Heart left ventricle (tissue), 13 donors: ENCODE measurements at regions not wholly inside any gene's neighbourhood (a gene's known extent, or its start where the extent isn't known, plus 50 kb on each side); places are given as distances from the start of the nearest gene placed in this dataset.

Experiments used
- POLR2A ChIP-seq, 2 donors: fragments of 450-650 bp; IDR thresholded peaks; one replicate each; pipeline ENCODE4 v1.6.1; 2017; ENCODE audit warnings: antibody characterized with exemption in 2 of 2, mild to moderate bottlenecking in 2 of 2, moderate library complexity in 2 of 2
- TF ChIP-seq, protein P1 (sequence below), 12 donors: fragments of 200-600 bp; sonication (generic) in 4 of 12; IDR thresholded peaks; one replicate each; pipeline versions ENCODE4 v1.5.0 to v1.8.0; 2018 to 2022; ENCODE audit warnings: antibody characterized with exemption in 12 of 12, mild to moderate bottlenecking in 5 of 12
- donor health status: ischemic (EF 13 %, LVEDD 7.1; RV severe dilation, severe dysfunction).
- donor health status: DM: no; HTN: yes; CAD: no.
- donor health status: DM: no; HTN: no; CAD: no.
- donor health status: ischemic (EF 25% LVEDD 6.9; RV normal size, moderate dysfunction).
- donor health status: ischemic (EF 25% LVEDD 5.7; RV mildly dilated, moderate dysfunction).
- donor health status: ischemic (EF 35%, LVEDD 5.7; RV mildly dilated, moderate dysfunction).
- donor health status: nonischemic (EF 11% LVEDD 7.7; RV severe dilation, severe dysfunction).
- donor health status: DM: yes; HTN: yes; CAD: no.
- donor health status: PGD.
- donor health status: ischemic (EF 29% LVEDD 5.4; RV normal size, mild dysfunction).
- donor health status: nonischemic (EF 23%, LVEDD 6.1; RV moderate dilation, normal function).

GRCh38 chr1:22261580-22261979, 118.7 kb upstream of the WNT4 start:
- TF ChIP-seq, protein P1, sequence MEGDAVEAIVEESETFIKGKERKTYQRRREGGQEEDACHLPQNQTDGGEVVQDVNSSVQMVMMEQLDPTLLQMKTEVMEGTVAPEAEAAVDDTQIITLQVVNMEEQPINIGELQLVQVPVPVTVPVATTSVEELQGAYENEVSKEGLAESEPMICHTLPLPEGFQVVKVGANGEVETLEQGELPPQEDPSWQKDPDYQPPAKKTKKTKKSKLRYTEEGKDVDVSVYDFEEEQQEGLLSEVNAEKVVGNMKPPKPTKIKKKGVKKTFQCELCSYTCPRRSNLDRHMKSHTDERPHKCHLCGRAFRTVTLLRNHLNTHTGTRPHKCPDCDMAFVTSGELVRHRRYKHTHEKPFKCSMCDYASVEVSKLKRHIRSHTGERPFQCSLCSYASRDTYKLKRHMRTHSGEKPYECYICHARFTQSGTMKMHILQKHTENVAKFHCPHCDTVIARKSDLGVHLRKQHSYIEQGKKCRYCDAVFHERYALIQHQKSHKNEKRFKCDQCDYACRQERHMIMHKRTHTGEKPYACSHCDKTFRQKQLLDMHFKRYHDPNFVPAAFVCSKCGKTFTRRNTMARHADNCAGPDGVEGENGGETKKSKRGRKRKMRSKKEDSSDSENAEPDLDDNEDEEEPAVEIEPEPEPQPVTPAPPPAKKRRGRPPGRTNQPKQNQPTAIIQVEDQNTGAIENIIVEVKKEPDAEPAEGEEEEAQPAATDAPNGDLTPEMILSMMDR (IDR thresholded peaks at IDR 0.05) = no peak
- no peak for TF ChIP-seq POLR2A (IDR thresholded peaks at IDR 0.05)
